HG03354 (cell line): ENCODE measurements at regions not wholly inside any gene's neighbourhood (a gene's known extent, or its start where the extent isn't known, plus 50 kb on each side); places are given as distances from the start of the nearest gene placed in this dataset.

Experiments used
- ATAC-seq: cut with Tn5 transposase; IDR thresholded peaks from one replicate; pipeline ENCODE4 v1.9.1; 2021; ENCODE audit warnings: mild to moderate bottlenecking; ENCODE audit not compliant: unreplicated experiment, poor library complexity, severe bottlenecking

DNA sequence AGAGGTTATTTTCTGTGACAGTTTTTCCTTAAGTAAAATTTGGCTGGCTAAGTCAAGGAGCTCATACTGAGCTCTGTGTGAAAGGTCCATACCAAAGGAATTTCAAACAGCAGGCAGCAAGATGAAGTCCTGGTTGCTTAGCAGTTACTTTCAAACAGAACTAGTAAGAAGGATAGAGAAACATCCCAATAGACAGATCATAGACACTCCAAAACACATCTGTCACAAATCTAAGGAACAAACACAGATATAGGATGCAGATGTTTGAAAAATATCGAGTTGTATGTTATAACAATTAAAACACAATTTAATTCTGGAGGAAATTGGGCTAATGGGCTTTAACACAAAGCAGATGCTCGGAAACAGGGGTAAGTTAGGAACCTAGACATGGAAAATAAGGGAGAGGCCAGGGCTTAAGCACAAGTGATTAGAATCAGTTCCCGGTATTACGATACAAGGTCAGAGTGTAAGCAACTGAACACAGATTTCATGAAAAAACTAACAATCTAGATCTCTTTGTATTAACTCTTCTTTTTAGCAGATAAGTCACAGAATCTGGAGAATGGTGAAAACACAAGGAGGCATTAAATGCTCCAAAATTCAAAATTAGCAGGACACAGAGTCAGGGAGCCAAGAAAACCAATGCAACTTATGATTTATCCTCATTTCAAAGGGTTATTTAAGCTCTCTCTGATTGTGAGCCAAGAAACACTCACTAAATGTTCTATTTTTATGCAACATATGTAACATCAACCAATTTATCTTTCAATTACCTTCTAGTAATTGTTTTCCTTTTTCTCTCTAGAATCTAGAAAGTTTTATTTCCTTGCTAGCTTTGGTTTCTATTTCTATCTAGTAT lies 1992.9 kb upstream of the PCDH20 start:
- no peak for ATAC-seq

DNA sequence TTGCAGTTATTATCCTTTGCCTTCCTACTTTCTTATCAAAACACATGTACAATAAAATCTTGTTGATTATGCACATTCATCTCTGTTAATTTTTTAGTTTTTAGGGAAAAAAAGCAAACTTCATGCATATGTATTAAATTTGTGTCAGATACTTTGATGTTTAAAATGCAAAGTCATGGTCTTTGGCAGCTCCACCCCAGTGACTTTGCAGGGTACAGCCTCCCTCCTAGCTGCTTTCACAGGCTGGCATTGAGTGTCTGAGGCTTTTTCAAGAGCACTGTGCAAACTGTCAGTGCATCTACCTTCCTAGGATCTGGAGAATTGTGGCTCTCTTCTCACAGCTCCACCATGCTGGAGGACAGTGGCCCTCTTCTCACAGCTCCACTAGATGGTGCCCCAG lies 1988.1 kb upstream of the PCDH20 start:
- ATAC-seq, result no peak

DNA sequence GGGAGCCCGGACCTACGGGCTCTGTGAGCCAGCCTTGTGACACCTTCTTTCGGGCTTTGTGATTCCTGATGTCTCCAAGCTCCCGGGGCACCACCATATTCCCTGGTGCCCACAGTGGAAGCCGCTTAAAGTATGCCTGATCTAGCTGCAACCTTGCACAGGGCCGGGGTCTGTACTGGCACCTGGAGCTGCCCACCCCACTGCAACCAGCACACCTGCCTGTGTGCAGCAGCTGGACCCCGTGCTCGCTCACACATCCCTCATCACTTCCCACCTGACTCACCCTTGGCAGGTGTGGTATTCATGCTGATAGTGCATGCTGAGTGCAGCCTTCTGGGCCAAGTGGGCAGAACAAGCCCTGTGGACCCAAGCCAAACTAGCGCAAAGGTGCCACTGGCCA lies 1981.1 kb upstream of the PCDH20 start:
- ATAC-seq, result no peak

DNA sequence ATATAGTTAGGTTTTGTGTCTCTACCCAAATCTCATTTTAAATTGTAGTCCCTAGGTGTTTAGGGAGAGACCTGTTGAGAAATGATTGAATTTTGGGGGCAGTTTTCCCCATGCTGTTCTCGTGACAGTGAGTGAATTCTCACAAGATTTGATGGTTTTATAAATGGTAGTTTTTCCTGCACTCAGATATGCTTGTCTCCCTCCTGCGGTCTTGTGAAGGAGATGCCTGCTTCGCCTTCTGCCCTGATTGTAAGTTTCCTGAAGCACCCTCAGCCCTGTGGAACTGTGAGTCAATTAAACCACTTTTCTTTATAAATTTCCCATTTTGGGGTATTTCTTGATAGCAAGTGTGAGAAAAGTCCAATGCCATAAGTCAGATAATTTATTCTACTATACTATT lies 1977.5 kb upstream of the PCDH20 start:
- no peak for ATAC-seq

DNA sequence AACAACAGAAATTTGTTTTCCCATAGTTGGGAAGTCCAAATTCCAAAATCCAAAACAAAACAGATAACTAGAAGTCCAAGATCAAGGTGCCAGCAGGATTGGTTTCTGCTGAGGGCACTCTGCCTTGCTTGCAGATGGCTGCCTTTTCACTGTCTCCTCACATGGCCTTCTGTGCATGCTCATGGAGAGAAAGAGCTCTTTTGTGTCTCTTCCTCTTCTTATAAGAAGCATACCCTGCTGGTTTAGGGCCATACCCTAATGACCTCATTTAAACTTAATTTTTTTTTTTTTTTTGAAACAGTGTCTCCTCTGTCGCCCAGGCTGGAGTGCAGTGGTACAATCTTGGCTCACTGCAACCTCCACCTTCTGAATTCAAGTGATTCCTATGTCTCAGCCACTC lies 1974.1 kb upstream of the PCDH20 start:
- no peak for ATAC-seq

DNA sequence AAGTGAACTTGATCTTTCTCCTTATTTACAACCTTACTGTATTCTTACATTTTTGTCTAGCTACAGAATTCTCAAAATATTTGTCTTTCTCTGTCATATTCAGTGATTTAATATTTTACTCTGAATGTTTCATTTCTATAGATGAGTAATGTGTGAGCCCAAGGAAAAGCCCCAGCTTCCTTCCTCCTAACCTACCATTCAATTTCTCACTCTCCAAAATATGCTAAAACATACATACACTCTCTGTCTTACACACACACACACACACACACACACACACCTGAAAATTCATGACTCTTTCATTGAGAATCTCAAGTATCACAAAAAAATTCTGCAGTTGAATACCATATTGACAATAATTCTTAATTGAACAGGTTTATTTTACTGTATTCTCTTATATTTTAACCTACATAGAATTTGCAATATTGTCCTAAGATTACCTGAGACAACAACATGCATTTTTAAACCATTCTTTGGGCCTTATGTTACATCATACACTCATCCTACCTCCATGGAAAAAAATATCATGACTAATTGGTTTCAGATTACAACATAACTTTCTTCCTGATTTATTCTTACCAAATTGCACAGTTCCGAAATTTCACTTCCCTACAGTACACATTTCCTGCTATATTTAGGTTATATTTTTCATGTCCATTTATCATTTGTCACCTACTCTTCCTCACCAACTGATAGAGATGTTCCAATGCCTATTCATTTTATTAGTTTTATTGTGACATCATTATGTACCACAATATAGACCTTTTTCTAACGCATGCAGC lies 1965.6 kb upstream of the PCDH20 start:
- no peak for ATAC-seq

DNA sequence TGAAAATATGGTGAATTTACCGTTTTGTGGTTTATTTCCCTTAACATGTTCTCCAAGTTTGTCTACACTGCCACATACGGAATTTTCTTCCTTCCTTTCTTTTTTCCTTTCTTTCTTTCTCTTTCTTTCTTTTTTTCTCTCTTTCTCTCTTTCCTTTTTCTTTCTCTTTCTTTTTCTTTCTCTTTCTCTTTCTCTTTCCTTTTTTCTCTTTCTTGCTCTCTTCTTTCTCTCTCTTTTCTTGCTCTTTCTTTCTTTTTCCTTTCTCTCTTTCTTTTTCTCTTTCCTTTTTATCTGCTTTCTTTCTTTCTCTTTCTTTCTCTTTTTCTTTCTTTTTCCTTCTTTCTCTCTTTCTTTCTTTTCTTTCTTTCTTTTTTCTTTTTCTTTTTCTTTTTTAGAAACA lies 1962.3 kb upstream of the PCDH20 start:
- ATAC-seq, result no peak

DNA sequence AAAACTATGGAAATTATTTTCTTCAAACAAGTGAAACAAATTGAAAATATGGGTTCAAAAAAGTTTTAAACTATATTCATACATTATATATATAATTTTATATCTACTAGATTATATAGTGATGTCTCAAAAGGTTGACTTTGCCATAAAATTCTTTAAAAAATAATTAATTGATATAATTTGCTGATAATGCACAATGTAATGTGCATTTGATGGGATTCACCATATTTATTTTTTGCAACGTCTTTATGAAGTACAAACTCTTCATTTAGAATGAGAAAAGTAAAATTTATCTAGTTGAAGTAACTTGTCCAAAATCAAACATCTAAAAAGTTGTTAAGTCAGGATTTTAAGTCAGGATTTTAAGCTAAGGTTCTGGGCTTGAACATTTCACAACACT lies 1954.5 kb upstream of the PCDH20 start:
- ATAC-seq, result no peak

DNA sequence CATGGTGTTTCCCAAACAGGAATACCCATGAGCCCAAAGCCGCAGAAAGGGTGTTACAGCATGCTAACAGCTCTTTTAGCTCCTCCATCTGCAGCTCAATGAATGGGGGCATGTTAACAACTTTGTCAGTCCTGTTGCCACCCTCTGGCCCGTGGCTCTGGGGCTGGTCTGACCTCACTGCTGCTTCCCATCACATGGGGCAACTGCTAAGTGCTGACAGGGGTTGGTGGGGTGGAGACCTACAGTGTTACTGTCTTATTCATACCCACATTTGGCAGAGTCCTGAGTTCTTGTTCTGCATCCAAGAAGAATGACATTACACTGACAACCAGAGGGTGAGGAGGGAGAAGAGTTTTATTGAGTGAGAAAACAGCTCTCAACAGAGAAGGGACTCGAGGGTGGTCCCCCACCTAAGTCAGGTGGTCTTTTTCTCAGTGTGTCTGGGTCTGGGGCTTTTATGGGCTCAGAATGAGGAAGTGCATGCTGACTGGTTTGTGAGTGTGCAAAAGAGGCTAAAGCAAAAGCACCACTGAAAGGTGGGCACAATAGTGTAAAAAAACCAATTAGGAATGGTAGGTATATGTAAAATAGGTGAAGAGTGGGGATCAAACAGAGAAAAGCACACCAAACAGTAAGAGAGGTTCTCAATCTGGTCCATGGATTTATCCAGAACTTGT lies 1952.0 kb upstream of the PCDH20 start:
- no peak for ATAC-seq

DNA sequence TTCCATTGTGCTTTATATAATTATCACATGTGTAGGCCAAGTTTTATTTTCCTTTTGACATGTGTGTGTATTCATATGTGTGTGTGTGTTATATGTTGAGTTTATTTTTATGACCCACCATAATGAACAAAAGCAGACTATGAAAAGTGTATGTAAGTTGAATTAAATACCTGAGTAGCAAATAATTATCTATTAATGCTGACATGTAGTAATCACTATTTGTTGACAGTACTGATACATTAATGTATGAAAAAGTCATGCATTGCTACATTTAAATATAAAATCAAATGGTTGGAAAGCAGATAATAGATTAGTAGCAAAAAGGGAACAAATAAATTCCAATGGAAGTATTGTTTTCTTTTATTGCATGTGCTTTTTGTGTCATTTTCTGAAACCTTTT lies 1948.5 kb upstream of the PCDH20 start:
- no peak for ATAC-seq

DNA sequence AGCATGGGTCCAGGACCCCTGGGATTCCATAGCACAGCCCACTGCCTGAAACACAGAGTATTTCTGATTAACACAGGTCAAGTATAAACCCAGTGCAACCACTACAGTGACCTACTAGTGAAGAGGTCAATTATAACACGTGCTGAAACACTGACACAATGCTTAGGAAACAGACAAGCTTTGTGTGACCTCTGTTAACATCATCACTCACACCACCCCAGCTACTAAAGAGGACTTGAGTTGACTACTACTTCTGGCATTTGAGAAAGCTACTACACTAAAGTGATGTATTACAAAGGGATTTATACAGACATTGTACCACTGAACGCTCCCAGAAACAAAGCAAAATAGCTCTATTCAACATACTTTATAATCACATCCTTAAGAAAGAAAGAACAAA lies 1935.9 kb upstream of the PCDH20 start:
- ATAC-seq, result no peak

DNA sequence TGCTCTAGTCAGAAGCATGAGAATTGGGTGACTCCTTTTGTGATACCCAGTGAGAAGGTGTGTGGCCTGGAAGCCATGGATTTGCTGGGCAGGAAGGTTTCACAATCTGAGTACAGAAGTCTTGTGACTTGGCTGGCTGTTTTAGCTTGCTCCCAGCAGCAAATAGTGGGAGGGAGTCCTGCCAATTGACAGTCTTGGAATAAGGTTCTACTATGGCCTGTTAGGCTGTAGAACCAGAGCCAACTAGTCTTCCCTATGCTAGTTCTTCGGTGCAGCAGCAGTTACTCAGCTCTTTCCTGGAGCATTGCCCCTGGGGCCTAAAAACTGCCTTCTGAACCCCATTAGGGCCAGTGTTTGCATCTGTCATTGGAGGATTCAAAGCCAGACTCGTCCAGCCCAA lies 1935.4 kb upstream of the PCDH20 start:
- no peak for ATAC-seq

DNA sequence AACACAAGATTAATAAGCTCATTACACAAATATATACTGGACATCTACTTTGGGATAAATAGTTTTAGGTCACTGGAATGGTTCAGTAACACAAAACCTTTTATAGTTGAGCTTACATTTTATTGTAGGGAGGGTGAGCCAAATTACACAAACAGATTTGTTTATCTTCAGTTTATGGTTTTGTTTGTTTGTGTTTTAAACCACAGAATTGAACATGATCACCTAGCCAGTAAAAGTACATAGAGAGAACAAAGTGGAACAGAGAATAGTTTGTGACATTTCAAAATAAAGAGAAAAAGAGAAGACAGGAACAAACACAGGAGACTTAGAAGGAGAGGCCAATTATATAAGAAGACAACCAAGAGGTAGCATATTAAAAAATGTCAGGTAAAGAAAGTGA lies 1930.2 kb upstream of the PCDH20 start:
- ATAC-seq, result no peak

DNA sequence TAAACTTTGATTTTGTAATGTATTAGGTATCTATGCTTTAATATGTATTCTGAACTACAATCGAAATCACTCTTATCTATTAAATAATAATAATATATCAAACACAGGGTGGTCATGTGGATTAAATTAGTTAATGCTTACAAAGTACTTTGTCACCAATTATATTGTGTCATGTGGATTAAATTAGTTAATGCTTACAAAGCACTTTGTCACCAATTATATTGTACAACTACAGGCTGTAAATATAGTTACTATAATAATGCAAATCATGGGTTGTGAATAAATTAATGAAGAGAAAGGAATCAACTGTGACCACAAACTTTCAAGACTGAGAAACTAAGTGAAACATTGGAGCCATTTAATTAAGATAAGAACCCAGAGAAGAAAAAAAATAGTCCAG lies 1929.1 kb upstream of the PCDH20 start:
- ATAC-seq, result no peak

DNA sequence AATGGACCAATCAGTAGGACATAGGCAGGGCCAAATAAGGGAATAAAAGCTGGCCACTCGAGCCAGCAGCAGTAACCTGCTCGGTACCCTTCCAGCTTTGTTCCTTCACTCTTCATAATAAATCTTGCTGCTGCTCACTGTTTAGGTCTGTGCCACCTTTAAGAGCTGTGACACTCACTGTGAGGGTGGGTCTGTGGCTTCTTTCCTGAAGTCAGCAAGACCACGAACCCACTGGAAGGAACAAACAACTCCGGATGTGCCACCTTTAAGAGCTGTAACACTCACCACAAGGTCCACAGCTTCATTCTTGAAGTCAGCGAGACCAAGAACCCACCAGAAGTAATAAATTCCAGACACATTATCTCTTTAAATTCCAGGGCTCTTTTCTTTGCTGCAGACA lies 1922.3 kb upstream of the PCDH20 start:
- ATAC-seq, result no peak

DNA sequence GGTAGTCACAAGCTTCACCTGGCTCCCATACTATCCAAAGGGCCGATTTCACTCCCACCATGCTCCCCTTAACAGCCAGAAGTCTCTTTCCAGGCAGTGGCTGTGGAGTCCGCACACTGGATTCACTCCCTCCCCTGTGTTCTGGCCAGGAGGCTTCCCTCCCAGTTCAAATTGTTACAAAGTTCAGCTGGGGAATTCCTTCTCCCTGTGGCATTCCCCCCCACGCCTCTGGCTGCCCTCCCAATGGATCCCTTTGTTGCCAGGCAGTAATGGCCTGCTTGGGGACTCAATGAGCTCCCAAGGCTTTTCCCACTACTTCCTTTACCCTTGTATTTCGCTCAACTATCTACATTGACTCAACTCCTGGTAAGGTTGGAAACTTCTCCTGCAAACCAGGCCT lies 1921.4 kb upstream of the PCDH20 start:
- ATAC-seq, result no peak

DNA sequence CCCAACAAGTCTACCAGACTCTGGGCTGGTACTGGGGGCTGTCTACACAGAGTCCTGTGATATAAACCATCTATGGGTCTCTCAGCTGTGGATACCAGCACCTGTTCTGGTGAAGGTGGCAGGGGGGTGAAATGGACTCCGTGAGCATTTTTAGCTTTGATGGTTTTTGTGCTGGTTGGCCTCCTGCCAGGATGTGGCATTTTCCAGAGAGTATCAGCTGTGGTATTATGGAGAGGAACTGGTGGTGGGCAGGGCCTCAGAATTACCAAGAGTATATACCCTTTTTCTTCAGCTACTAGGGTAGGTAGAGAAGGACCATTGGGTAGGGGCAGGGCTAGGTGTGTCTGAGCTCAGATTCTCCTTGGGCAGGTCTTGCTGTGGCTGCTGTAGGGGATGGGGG lies 1920.9 kb upstream of the PCDH20 start:
- no peak for ATAC-seq

DNA sequence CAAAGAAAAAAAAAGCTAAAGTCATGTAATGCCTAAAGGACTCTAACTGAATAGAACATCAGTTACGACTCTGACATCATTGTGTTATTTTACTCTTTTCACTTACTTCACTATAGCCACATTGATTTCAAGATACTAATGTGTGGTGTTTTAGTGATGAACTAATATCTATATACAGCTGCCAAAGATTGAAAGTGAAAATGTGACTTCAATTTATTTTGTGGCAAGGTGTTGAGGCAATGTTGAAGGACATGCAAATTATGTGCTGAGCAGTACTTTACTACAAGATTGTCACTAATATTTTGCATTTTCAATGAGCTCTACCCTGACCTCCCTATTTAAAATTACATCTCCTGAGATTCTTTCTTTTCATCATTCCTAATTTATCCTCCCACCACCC lies 1911.9 kb upstream of the PCDH20 start:
- ATAC-seq, result no peak

DNA sequence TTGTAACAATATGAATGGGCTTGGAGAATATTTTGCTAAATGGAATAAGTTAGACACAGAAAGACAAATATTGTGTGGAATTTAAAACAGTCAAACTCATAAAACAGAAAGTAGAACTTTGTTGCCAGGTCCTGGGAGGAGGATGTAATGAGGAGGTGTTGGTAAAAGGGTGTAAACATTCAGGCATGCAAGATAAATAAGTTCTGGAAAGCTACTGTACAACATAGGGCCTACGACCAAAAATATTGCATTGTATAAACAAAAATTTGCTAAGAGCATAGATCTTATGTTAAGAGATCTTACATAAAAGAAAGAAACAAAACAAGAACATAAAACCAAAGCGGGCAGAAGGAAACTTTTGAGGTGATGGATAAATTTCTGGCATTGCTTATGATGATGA lies 1907.8 kb upstream of the PCDH20 start:
- no peak for ATAC-seq

DNA sequence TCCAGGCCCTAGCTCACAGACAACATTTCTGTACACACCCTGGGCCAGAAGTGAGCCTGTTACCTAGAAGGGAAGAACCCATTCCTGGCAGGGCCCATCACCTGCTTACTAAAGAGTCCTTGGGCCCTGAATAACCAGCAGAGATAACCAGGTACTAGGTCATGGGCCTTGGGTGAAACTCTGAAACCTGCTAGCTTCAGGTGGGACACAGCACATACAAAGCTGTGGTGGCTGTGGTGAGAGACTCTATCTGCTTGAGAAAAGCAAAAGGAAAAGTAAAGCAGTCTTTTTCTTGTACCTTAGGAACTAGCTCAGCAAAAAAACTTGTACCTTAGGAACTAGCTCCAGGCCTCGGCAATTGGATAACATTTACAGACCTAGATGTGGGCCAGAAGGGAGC lies 1895.9 kb upstream of the PCDH20 start:
- ATAC-seq, result no peak
